ENCODE measurements at regions not wholly inside any gene's neighbourhood (a gene's known extent, or its start where the extent isn't known, plus 50 kb on each side); places are given as distances from the start of the nearest gene placed in this dataset.

DNA sequence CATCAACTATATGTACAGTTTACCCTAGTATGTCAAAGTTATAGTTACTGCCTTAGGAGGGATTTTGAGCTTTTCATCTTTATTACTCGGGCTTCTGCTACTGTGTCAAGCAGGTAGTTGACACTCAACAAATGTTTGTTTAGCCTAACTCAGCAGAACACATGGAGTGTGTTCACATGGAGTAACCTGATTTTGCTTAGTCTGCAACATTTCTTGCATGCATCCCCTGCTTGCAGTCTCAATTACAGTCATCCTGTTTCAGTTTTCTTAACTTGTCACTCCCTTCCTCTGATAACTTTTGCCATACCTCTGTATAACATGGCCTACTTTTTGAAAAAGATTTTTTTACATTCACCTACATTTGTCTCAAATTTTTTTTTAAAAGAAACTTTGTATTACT lies 135.5 kb downstream of the NMUR2 start:
- TF ChIP-seq POLR2AphosphoS5 (IDR thresholded peaks at IDR 0.05; ENCODE audit: low read depth, low read length) (no peak), POLR2A (IDR thresholded peaks at IDR 0.05; ENCODE audit: low read depth, low read length) (no peak), TAF1 (IDR thresholded peaks at IDR 0.05; ENCODE audit: low read depth, low read length) (no peak)
